GM19395 (cell line): ENCODE measurements at regions not wholly inside any gene's neighbourhood (a gene's known extent, or its start where the extent isn't known, plus 50 kb on each side); places are given as distances from the start of the nearest gene placed in this dataset.
"Not testable (repeated sequence)": the region's sequence is repeated elsewhere in the genome, so short reads cannot be mapped to it uniquely, and the experiment has no call there.

Source experiments
- ATAC-seq: cut with Tn5 transposase; IDR thresholded peaks from one replicate; pipeline ENCODE4 v1.9.1; 2021; ENCODE audit warnings: mild to moderate bottlenecking, moderate library complexity; ENCODE audit not compliant: unreplicated experiment

DNA sequence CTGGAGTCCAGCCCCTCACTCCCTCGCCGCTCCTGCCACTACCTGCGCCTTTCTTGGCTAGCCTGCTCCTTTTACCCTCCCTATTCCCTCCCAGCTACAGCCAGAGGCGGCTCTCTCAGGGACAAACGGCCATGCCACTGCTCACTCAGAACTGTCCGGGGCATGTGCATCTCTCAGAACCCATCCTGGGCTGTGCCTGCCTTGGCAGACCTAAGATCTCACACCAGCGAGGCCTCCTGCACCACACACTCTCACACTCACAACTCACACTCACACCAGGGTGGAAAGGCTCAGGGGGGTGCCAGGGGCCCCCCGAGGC is 180.3 kb downstream of the TMEM121 start:
- not testable (repeated sequence) for ATAC-seq

DNA sequence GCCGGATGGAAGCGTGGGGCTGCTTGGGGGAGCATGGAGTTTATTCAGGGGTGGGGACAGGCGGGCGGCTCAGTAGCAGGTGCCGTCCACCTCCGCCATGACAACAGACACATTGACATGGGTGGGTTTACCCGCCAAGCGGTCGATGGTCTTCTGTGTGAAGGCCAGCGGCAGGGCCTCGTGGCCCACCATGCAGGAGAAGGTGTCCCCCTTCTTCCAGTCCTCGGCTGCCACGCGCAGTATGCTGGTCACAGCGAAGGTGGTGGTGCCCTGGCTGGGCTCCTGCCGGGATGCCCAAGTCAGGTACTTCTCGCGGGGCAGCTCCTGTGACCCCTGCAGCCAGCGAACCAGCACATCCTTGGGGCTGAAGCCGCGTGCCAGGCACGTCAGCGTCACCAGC is 180.7 kb downstream of the TMEM121 start:
- not testable (repeated sequence) for ATAC-seq

DNA sequence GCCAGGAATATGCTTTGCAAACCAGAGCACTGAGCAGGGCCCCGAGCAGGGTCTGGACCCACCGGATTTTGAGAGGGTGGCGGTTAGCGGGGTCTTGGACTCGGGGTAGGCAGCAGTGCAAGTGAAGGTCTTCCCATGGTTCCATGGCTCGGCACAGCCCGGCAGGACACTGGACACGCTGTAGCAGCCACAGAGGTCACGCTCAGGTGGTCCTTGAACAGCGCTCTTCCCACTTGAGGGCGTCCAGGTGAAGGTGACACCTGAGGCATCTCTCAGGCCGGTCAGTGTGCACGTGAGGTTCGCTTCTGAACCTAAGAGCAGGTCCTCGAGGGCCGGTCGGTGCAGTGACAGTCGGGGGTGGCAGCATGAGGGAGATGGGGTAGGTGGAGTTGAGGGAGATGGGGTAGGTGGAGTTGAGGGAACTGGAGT is 181.4 kb downstream of the TMEM121 start:
- ATAC-seq: not testable (repeated sequence)

DNA sequence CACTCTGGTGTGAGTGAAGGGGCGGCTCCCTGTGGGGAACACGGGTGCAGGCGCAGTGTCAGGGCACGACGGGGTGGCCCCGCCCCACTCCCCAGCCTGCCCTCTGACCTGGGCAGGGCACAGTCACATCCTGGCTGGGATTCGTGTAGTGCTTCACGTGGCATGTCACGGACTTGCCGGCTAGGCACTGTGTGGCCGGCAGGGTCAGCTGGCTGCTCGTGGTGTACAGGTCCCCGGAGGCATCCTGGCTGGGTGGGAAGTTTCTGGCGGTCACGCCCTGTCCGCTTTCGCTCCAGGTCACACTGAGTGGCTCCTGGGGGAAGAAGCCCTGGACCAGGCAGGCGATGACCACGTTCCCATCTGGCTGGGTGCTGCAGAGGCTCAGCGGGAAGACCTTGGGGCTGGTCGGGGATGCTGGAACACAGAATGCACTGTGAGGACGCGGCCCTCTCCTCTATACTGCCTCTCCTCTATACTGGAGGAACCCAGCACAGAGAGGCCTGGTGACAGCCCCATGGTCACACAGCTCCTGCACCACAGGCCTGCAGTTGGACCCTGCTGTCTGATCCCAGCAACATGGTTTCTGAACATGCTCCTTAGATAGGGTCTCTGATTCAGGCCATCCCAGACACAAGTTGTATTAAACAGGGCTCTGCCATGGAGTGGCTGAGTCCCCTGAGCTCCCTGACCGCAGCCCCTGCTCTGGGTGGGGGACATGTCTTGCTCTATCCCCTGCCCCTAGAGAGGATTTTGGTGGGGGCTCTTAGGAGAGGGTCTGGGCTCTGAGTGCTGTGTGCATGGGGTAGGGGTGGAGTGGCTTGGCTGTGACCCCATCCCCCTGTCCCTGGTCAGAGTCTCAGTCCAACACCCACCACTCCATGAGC is 182.1 kb downstream of the TMEM121 start:
- ATAC-seq: not testable (repeated sequence)

DNA sequence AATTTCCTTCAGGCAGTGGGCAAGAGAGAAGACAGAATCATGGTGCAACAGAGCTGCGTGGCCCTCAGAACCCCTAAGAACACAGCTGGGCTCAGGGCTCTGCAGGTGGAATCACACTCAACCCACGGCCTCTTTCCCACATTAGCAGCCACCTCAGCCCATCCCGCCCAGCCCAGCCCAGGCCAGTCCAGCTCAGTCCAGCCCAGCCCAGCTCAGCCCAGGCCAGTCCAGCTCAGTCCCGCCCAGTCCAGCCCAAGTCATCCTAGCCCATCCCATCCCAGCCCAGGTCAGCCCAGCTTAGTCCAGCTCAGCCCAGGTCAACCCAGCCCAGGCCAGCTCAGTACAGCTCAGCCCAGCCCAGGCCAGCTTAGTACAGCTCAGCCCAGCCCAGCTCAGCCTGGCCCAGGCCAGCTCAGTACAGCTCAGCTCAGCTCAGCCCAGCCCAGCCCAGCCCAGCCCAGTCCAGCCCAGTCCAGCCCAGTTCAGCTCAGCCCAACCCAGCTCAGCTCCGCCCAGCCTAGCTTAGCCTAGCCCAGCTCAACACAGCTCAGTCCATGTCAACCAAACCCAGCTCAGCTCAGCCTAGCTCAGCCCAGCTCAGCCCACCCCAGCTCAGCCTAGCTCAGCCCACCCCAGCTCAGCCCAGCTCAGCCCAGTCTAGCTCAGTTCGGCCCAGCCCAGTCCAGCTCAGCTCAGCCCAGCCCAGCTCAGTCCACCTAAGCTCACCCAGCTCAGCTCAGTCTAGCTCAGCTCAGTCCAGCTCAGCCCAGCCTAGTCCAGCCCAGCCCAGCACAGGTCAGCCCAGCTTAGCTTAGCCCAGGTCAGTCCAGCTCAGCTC is 183.1 kb downstream of the TMEM121 start:
- ATAC-seq: no peak

DNA sequence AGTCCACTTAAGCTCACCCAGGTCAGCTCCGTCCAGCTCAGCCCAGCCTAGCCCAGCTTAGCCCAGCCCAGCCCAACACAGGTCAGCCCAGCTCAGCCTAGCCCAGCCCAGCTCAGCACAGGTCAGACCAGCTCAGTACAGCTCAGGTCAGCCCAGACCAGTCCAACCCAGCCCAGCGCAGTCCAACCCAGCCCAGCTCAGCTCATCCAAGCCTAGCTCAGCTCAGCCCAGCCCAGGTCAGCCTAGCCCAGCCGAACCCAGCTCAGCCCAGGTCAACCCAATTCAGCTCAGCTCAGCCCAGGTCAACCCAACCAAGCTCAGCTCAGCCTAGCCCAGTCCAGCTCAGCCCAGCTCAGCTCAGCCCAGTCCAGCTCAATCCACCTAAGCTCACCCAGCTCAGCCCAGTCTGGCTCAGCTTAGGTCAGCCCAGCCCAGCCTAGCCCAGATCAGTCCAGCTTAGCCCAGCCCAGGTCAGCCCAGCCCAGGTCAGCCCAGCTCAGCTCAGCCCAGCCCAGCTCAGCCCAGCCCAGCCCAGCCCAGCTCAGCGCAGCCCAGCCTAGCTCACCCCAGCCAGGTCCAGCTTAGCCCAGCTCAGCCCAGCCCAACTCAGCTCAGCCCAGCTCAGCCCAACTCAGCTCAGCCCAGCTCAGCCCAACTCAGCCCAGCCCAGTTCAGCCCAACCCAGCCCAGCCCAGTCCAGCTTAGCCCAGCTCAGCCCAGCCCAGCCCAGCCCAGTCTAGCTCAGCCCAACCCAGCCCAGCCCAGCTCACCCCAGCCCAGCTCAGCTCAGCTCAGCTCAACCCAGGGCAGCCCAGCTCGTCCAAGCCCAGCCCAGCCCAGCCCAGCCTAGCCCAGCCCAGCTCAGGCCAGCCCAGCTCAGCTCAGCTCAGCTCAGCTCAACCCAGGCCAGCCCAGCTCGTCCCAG is 184.0 kb downstream of the TMEM121 start:
- no peak for ATAC-seq

DNA sequence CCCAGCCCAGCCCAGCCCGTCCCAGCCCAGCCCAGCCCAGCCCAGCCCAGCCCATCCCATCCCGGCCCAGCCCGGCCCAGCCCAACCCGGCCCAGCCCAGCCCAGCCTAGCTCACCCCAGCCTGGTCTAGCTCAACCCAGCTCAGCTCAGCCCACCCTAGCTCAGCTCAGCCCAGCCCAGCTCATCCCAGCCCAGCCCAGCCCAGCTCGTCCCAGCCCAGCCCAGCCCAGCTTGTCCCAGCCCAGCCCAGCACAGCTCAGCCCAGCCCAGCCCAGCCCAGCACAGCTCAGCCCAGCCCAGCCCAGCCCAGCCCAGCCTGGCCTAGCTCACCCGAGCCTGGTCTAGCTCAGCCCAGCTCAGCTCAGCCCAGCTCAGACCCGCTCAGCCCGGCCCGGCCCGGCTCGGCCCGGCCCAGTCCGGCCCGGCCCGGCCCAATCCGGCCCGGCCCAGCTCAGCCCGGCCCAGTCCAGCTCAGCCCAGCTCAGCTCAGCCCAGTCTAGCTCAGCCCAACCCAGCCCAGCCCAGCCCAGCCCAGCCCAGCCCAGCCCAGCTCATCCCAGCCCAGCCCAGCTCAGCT is 184.7 kb downstream of the TMEM121 start:
- ATAC-seq: no peak

DNA sequence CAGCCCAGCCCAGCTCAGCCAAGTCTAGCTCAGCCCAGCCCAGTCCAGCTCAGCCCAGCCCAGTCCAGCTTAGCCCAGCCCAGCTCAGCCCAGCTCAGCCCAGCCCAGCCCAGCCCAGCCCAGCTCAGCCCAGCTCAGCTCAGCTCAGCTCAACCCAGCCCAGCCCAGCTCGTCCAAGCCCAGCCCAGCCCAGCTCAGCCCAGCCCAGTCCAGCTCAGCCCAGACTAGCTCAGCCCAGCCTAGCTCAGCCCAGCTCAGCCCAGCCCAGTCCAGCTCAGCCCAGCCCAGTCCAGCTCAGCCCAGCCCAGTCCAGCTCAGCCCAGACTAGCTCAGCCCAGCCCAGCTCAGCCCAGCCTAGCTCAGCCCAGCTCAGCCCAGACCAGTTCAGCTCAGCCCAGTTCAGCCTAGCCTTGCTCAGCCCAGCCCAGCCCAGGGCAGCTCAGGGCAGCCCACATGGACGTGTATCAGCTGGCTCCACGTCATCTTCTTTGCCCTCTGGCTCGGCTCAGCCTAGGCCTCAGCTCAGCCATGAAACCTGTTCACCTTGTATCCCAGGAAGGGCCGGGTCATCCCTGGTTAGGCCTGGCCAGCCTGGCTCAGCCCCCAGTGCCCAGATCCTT is 185.6 kb downstream of the TMEM121 start:
- no peak for ATAC-seq

DNA sequence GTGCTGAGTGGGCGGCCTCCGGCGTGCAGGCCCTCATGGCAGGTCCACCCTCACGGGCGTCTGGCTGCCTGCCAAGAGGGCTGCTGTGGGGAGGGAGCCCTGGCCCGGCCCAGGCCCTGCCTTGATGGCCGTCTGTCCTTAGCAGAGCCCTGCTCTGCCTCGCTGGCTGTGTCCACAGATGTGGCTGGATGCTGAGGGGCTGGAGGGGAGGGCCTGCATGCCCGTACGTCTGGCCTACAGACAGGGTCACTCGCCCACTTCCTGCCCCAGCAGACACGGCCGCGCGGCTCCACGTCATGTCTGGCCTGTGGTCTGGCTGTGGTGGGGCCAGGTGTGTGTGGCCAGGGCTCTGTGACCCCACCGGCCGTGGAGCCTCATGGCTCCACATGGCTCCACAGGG is 186.3 kb downstream of the TMEM121 start:
- ATAC-seq: not testable (repeated sequence)

DNA sequence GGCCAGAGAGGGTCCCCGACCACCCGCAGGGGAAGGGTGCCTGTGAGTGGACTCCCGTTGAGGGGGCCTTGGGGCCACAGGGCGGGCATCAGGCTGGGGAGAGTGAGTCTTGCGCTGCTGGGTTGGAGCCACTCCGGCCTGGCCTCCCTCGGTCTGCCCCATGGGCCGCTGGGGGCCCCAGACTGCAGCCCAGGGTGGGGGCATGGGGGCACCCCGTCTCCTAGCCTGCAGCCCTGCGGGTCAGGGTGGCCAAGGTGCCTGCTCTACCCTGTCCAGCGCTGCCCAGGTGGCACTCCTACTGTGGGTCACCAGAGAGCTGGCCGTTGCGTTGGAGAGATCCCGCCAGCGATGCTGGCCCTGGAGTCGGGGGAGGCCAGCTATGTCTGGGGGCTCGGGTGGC is 186.8 kb downstream of the TMEM121 start:
- ATAC-seq: not testable (repeated sequence)

DNA sequence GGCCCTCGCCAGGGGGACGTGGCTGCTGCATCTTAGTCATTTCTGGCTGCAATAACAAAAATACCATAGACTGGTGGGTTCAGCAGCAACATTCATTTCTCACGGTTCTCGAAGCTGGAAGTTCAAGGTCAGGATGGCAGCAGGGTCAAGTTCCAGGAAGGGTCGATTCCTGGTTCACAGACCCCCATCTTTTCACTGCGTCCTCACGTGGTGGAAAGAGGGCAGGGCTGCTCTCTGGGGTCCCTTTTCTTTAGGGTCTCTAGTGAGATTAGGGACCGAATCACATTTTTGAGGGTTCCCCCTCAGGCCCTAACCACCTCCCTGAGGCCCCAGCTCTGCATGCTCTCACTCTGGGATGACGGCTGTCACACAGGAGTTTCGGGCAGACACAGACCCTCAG is 187.5 kb downstream of the TMEM121 start:
- ATAC-seq: not testable (repeated sequence)

DNA sequence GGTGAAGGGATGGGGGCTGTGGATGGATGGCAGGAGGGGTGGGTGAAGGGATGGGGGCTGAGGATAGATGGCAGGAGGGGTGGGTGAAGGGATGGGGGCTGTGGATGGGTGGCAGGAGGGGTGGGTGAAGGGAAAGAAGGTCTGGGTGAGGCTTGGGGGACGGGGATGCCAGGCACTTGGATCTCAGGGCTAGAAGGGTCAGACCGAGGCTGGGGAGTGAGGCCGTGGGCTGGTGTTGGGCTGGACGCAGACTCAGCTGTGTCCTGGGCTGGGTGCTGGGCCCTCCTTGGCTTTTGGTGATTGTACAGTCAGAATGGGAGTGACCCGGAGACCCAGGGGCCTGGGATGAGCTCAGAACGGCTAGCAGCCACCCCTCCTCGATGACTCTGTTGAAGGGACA is 192.4 kb downstream of the TMEM121 start:
- ATAC-seq: not testable (repeated sequence)

DNA sequence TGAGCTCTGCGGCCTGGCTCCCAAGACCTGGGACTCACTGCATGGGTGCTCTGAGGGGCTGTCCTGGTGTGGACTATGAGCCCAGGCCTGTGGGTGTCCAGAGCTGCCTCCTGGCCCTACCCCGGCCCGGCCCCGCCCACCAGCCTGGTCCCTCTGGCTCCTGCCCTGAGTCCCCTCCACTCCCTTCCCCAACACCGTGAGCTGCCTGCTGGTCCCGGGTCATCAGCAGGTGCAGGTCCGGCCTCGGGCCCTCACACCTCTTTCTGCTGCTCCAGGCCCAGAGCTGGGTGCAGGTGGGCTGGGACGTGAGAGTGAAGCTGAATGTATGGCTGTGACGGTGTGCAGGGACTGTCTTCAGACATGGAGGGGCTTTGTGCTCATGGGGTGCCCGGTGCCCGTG is 193.7 kb downstream of the TMEM121 start:
- not testable (repeated sequence) for ATAC-seq

DNA sequence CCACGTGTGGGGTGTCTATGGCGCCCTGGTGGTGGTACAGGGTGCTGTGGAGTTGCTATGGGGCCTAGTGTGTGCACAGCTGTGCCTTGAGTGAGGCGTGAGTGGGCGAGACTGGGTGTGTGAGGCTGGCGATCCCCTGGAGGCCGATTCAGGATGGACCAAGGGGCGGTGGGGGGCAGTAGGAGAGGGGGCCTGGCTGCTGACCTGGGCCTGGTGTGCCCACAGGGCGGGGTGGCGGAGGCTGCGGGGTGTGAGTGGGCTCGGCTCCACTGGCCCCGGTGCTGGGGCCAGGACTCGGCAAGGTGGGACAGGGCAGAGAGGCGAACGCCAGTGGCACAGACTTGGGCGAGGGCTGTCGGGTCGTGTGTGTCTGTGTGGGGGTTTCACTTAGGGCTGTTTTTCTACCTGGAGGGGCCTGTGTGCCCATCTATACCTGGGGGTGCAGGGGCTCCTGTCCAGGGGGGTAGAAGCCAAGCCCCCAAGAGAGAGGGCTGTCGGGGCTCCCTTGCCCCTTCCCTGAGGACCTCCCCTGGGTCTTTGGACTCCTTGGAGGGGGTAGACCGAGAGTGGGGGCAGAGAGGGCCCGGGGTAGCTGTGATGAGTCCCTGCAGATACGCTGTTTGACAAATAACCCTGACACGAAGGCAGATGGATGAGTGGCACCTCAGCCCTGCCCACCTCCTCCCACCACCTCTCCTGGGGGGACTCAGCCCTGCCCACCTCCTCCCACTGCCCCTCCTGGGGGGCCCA is 194.6 kb downstream of the TMEM121 start:
- not testable (repeated sequence) for ATAC-seq

DNA sequence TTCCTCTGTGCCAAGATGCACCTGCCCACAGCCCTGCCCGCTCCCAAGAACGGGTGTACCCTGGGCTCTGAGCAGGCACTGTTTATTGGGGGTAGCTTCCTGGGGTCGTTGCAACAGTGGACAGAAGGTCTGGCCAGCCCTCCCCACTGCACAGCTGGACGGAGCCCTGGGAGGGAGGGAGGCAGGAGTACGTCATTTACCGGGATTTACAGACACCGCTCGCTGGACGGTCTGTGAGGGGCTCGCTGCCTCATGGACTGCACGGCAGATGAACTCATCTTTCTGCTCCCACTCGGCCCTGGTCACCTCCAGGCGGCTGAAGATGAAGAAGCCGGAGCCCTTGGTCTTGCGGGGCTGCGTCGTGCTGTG is 195.2 kb downstream of the TMEM121 start:
- not testable (repeated sequence) for ATAC-seq

DNA sequence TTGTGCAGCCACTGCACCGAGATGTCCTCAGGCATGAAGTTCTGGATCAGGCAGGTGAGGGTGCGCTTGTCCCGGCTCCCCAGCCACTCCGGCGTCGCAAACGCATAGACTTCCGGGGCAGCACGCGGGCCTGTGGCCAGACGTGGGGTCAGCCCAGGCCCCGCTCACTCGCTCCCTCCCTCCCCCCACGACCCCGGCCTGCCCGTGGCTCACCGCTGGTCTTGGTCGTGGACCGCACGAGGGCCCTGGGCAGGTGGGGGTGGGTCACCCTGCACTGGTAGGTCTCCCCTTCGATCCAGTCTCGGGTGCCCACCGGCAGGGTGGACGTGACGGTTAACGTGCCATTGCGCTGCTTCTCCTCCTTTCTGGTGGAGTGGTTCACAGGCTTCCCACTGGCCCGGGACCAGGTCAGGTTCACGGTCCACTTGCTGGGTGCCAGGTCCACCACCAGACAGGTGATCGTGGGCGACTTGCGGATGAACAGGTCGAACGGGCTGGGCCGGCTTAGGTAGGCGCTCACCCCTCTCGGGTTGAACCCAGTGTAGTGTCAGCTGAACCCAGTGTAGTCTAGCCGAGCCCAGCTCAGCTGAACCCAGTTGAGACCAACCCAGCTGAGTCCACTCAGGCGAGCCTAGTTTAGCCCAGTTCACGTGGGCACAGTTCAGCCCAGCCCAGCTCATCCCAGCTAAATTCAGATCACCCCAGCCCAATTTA is 195.8 kb downstream of the TMEM121 start:
- not testable (repeated sequence) for ATAC-seq

DNA sequence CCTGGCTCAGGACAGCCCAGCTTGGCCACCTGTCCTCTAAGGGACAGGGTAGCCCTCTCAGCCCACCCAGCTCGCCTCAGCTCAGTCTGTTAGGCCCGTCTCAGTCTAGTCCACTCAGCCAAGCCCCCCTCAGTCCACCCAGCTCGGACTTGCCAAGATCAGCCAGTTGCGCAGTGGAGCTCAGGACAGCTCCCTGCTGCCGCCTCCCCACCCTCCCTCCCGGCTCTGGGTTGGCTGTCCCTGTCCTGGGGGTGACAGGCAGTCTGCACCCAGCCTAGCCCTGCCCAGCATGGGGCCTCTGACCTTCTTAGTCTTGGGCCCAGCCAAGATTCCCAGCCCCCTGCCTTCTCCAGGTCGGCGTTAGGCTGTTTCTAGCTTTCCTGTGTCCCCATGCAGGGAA is 196.9 kb downstream of the TMEM121 start:
- not testable (repeated sequence) for ATAC-seq

DNA sequence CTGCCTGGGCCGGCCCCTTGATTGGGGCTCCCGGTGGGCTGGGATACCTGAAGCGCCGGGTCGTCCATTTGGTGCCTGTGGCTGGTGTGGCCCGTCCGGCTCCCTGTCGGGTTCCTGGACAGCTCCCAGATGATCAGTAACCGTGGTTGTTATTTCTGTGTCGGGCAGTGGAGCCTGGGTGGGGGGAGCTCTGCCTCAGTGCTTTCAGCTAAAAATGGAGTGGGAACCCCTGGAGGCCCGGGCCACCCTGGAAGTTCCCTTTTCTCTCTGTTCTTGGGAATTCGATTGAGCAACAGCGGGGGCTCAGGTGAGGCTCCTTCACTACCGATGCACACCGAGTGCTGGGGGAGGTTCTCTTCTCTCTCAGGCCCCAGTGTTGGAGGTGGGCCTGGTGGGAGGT is 197.4 kb downstream of the TMEM121 start:
- not testable (repeated sequence) for ATAC-seq
